Smooth muscle cell of the brain vasculature (primary cell): ENCODE measurements at regions not wholly inside any gene's neighbourhood (a gene's known extent, or its start where the extent isn't known, plus 50 kb on each side); places are given as distances from the start of the nearest gene placed in this dataset.
"Not testable (repeated sequence)": the region's sequence is repeated elsewhere in the genome, so short reads cannot be mapped to it uniquely, and the experiment has no call there.

Experiments
- DNase-seq: peaks from one replicate; pipeline ENCODE4 v3.0.0-alpha.2; 2012; ENCODE audit warnings: low read depth, low spot score

GRCh38 chr14:27739657-27740156, 1026.9 kb upstream of the FOXG1 start:
- DNase-seq = no peak

- no peak for DNase-seq
These were observed 1016.5 kb upstream of the FOXG1 start for GRCh38 chr14:27750114-27750513.

GRCh38 chr14:27757642-27758041, 1008.9 kb upstream of the FOXG1 start:
- not testable (repeated sequence) for DNase-seq

- not testable (repeated sequence) for DNase-seq
These were observed 1006.2 kb upstream of the FOXG1 start for GRCh38 chr14:27760367-27760766.

GRCh38 chr14:27799066-27800028, 967.2 kb upstream of the FOXG1 start:
- not testable (repeated sequence) for DNase-seq

- DNase-seq = not testable (repeated sequence)
These were observed 948.7 kb upstream of the FOXG1 start for GRCh38 chr14:27817746-27818430.

GRCh38 chr14:27826149-27826548, 940.4 kb upstream of the FOXG1 start:
- DNase-seq = not testable (repeated sequence)

GRCh38 chr14:27831978-27832377, 934.6 kb upstream of the FOXG1 start:
- DNase-seq = not testable (repeated sequence)

- not testable (repeated sequence) for DNase-seq
These were observed 933.6 kb upstream of the FOXG1 start for GRCh38 chr14:27833001-27833400.

- DNase-seq = no peak
These were observed 930.2 kb upstream of the FOXG1 start for GRCh38 chr14:27836386-27836785.

GRCh38 chr14:27845241-27845850, 921.2 kb upstream of the FOXG1 start:
- DNase-seq = no peak

- DNase-seq = no peak
These were observed 920.7 kb upstream of the FOXG1 start for GRCh38 chr14:27845902-27846301.

GRCh38 chr14:27847480-27847879, 919.1 kb upstream of the FOXG1 start:
- DNase-seq = not testable (repeated sequence)

- DNase-seq = not testable (repeated sequence)
These were observed 917.4 kb upstream of the FOXG1 start for GRCh38 chr14:27849193-27849592.

- no peak for DNase-seq
These were observed 903.9 kb upstream of the FOXG1 start for GRCh38 chr14:27862684-27863083.

GRCh38 chr14:27863166-27863565, 903.4 kb upstream of the FOXG1 start:
- no peak for DNase-seq

- no peak for DNase-seq
These were observed 885.5 kb upstream of the FOXG1 start for GRCh38 chr14:27881063-27881462.

- no peak for DNase-seq
These were observed 884.9 kb upstream of the FOXG1 start for GRCh38 chr14:27881646-27882045.

- no peak for DNase-seq
These were observed 880.3 kb upstream of the FOXG1 start for GRCh38 chr14:27886256-27886655.

- DNase-seq = no peak
These were observed 876.3 kb upstream of the FOXG1 start for GRCh38 chr14:27890259-27890658.

GRCh38 chr14:27908484-27908883, 858.1 kb upstream of the FOXG1 start:
- not testable (repeated sequence) for DNase-seq

- DNase-seq = no peak
These were observed 850.3 kb upstream of the FOXG1 start for GRCh38 chr14:27916326-27916725.
